UCSD-AML1 (cell line): ENCODE measurements at regions not wholly inside any gene's neighbourhood (a gene's known extent, or its start where the extent isn't known, plus 50 kb on each side); places are given as distances from the start of the nearest gene placed in this dataset.
"Not testable (repeated sequence)": the region's sequence is repeated elsewhere in the genome, so short reads cannot be mapped to it uniquely, and the experiment has no call there.

Experiments
- DNase-seq: peaks from one replicate; lab custom pipeline; 2025; ENCODE audit not compliant: unreplicated experiment; lab: John Stamatoyannopoulos, UW

DNA sequence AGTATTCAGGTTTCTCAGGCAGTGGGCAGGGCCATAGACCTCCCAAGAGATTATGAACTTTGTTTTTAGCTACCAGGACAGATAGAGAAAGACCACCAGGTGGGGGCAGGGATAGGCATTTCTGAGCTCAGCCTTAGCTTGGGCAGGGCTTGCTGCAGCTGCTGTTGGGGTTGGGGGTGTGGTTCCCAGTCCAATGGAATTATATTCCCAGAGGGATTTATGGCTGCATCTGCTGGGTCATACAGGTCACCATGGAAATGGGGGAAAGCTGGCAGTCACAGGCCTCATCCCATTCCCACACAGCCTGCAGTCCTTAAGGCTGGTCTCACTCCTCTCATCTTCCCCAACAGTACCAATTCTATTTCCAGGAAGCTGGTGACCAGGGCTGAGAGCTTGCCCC is 144.6 kb upstream of the ZPLD1 start:
- no peak for DNase-seq

DNA sequence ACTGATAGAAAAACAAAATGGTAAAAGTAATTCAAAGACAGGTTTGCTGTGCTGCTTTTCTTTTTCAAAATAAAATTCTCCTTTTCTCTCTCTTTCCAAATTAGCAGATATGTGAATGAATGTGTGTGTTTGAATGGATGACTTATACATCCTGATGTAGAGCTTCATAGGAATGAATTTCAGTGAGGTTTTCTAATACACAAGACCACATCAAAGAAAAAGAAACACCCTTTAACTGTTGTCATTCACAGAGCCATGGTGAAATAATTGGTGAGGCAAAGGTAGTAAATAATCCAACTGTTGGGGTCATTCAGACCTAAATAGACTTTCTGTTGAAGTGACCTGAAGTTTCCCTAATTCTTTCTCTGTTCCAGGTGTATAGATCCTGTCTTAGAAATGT is 139.1 kb upstream of the ZPLD1 start:
- no peak for DNase-seq

DNA sequence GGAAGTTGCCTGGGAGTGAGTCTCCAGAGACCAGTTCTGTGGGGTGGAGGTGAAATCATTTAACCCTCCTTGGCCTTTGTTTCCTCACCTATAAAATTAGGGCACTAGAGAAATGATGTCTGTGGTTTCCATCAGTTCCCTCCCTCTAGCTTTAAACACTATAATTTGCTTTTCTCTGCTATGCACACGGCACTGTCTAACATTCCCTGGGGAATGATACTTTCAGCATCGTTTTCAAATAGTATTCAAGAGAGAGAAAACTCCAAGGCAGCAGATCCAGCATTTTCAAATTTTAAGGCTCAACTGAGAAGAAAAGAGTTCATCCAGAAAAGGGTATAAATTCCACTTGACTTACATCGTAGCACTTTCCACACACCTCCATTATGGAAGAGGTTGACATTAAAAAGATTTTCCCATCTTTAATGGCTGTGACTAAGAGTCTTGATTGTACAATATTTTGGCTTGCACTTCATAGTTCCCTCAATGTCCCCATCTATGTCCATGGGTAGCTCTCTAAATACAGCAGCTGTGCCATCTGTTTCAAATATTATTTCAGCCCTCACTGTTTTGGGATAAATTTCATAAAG is 137.7 kb upstream of the ZPLD1 start:
- DNase-seq: no peak

DNA sequence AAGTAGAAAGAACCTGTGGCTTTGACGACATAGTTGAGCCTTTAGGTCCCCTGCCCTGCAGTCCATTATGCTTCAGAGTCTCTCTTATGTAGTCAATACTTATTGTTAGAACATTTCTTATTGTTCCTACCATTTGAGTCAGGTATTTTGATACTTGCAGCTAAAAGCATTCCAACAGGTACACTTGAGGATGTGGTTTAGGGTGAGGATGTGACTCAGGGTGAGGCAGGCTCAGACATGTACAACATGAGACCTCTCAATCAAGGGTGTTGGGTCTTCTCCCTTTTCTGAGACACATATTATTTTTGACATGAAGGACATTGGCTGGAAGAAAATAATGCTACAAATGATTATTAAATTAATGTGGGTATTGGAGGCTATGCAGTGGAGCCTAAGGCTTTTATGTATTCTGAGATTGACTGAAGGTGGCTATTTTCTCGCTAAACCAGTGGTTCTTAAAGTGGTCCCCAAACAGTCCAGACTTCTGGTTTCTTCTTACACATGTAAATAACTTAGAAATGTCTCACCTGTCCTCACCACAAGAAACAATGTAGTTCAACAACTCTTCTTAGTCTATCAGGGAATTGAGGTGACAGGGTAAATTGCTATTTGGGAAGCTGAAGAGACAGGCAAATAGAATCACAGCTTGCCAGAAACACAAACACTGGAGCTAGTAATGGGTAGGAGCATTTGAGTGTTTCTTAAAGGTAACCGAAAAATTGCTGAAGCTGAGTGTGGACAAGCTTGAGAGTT is 135.5 kb upstream of the ZPLD1 start:
- DNase-seq: no peak

DNA sequence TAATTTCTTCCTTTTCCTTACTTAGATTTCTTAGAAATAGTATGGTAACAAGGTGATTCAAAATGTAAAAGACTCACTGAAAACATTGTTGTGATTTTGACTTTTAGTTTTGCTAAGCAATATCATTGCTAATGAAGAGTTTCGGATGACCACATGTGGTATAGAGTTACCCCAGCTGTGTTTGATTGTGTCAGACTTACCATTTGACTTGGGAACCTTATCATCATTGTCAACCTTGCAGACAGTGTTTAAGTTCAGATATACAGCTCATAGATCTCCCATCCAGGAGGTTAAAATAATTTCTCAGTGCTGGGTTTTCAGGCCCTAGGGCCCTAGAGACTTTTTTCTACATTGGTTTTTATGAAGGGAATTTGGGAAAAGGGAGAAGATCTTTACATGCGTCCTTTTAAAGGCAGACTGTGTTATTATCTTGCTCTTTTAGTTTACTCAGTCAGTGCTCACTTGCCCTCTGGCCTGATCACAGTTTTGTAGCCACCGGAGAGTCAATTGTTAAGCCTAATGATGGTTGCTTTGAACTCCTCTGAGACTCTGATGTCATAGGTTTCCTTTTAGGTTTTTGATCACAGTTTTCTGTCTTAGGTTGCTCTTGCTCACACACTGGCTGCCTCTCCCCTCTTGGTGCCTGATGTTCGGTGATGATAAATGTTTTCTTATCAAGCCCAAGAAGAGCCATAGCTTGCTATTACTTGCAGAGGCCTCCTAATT is 133.5 kb upstream of the ZPLD1 start:
- no peak for DNase-seq

DNA sequence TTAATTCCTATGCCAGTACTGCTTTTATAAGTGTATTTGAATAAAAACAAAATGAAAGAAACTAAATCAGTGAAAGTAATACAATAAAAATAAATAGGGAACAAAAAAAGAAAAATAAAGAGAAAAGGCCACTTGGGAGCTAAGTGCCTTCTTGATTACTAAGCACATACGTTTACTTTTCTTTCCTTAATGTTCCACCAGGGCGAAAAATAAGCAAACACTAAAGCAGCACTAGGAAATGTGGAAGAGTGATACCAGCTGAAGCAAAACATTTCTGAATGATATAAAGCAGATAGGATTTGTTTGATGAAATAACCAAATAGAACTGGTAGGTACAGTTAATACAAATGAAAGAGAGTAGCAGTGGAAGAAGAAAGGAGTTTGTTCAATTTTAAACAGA is 132.8 kb upstream of the ZPLD1 start:
- DNase-seq: no peak

DNA sequence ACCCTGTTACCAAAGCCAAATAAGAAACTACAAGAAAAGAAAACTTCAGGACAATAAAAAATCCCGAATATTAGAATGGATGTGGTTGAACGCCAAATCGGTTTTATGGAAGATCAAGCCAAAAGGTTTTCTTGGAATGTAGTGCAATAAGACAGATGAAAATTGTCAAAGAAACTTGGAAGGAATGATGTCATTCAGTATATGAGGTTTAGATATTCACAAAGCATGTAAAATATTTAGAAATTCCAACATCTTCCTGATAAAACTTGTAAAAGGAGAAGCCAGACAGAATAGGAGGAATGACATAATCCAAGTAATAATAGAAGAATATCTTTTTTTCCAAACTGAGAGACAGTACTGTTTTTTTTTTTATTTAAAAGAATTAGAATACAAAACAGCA is 130.3 kb upstream of the ZPLD1 start:
- no peak for DNase-seq

DNA sequence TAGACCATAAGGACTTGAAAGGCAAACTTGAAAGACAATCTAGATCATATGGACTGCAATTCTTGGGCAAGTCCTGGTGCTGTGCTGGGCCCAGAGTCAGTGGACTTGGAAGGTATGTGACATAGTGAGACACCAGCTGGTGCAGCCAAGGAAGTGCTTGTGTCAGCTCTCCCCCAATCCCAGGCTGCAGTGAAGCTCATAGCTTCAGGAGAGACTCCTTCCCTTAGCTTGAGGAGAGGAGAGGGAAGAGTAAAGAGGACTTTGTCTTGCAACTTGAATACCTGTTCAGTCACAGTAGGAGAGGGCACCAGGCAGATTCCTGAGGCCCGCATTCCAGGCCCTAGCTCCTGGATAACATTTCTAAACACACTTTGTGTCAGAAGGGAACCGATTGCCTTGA is 127.4 kb upstream of the ZPLD1 start:
- no peak for DNase-seq

DNA sequence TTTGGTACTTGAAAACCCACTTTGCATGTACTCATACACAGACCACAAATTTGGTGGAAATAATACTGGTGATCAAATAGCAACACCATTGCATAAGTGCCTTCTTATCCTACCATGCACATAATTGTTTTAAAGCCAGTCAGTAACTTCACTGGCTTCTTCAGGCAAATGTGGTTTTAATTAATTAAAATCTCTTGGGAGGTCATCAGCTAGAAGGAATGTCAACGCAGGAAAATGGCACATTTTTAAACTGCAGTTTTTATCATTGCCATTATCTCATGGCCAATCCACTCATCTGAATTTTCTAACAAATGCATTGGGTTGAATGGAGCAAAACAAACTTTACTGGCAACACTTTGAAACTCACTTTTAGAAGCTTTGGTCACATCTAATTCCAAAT is 105.7 kb upstream of the ZPLD1 start:
- DNase-seq: no peak

DNA sequence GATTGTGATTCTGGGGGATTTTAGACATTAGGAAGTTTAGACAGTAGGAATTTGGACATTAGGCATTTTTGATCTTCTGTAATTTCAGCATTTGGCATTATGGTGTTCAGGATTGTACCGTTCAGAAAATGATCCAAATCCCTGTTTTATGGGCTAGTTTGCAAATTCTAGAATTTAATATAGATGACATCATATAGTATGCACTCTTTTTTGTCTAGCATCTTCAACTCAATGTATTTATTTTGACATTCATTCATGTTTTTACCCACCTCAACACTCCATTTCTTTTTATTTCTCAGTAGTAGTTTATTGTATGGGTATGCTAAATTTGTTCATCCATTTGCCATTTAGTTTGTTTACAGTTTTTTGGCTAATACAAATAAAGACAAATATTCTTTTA is 105.3 kb upstream of the ZPLD1 start:
- no peak for DNase-seq

DNA sequence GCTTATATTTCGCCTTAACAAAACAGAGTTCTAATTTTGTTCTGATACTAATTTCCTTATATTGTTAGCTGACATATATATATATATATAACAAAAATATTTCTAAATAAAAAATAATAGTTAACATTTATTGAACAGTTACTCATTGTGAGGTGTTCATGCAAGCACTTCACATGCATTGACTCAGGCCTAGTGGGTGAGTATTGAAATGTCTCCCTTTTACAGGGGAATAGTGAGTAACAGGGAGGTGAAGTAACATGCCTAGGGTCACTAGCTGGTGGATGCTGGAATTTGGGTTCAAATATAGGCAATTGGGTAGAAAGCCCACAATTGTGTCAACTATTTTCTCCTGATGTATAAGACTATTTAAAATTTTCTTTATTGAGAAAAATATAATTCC is 102.6 kb upstream of the ZPLD1 start:
- no peak for DNase-seq

DNA sequence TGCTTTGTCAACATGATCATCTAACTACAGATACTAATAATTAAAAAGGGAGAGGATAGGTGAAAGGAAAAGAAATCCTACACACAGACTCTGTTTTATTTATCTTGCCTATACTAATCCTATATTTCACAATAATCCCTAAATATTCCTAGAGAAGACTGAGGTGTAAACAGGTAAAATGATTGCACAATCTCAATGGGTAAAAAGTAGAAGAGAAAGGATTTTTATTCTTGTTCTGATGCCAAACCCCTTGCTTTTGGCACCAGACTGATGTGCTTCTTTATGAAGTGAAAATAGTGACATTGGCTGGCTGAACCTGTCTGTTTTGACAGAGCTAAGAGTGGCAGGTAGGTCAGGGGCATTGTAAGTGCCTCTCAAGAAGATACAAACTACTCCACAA is 101.9 kb upstream of the ZPLD1 start:
- DNase-seq: no peak

DNA sequence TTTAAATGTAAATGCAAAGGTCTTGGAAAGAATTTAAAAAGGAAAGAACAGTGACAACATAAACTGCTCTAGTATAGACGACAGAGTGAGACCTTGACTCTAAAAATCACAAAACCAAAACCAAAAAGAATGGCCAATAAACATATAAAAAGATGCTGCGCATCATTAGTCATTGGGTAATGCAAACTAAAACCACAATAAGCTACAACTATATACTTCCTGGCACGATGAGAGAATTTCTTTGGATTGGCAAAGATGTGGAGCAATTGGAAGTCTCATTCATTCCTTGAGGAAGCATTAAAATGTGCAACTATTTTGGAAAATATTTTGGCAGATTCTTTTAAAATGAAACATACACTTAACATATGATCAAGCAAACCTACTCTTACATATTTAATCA is 98.7 kb upstream of the ZPLD1 start:
- DNase-seq: no peak

DNA sequence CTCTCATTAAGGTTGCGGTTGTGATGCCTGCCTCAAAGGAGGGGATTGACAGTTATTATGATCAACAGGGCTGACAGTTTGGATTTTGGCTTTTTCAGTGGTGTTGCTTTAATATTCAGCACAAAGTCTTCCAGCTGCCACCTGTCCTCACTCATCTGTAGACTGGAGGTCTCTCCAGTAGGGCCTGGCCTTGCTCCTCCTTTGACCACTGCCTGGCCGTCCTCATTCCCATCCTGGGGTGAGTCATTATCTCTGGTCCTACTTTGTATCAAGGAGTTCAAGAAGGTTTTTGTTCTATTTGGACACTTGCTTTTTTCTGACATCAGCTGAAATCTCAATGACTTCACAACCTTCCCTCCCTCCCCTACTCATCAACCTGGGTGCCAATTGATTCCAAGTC is 95.1 kb upstream of the ZPLD1 start:
- no peak for DNase-seq

DNA sequence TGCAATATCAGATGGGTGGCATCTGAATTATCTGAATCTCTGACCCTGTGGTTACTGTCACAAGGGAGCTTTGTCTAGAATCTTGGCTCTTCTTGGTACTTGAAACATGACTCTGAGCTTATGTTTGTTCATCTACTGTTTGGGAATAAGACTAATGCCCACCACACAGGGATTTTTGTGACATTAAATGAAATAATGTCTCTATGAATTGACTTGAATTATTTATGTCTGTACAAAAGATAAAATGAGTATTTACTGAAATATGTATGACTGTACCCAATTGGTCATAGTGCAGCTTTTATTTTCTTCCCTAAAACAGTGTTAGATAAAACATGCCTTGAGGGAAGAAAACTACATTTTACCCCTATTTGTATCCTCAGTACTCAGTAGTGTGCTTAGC is 87.9 kb upstream of the ZPLD1 start:
- DNase-seq: no peak

DNA sequence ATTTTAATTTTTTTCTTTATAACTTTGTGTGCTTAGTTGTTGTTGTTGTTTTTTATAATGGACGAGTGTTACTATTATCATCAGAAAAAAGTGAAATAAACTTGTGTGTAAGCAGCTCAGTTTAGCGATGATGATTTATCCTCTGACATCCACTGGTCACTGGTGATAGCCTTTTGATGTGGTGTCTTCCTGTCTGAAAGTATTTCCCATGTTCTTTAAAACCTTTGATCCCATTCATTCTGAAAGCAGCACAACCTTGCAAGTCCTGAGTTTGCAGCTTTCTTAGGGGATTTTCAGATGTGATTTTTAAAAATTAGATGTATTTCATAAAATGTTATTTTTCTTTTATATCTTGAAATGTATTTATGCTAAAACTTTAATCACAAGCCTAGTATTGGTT is 85.9 kb upstream of the ZPLD1 start:
- no peak for DNase-seq

DNA sequence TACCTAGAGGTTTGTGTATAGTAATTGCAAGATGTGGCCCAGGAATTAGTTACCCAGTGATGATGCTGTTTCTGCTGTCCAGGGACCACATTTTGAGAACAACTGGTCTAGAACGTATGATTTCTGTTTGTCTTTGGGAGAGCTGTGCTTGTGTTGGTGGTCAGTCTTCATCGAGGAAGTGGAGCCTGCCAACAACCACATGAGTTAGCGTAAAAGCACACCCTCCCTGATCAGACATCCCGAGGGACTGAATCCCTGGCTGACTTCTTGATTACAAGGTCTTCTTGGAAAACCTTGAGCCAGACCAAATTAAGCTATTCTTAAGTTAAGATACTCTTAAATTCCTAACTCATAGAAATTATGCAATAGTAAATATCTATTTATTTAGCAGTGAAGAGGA is 81.7 kb upstream of the ZPLD1 start:
- no peak for DNase-seq

DNA sequence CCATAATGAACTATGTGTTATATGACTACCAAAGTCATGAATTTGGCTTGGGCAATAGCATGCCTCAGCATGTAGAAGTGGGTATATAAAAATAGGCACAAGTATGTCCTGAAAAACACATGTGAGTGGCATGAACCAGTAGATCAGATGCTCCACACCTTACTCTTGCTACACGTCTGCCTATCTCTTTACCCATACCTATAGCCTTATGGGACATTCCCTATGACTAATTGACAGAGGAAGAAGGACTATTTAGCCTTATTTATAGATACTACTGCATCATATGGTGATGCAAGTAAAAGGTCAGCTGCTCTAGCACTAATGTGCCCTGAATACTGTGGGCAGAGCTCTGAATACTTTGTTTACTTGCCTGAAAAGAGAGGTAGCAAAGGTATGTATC is 81.0 kb upstream of the ZPLD1 start:
- no peak for DNase-seq

DNA sequence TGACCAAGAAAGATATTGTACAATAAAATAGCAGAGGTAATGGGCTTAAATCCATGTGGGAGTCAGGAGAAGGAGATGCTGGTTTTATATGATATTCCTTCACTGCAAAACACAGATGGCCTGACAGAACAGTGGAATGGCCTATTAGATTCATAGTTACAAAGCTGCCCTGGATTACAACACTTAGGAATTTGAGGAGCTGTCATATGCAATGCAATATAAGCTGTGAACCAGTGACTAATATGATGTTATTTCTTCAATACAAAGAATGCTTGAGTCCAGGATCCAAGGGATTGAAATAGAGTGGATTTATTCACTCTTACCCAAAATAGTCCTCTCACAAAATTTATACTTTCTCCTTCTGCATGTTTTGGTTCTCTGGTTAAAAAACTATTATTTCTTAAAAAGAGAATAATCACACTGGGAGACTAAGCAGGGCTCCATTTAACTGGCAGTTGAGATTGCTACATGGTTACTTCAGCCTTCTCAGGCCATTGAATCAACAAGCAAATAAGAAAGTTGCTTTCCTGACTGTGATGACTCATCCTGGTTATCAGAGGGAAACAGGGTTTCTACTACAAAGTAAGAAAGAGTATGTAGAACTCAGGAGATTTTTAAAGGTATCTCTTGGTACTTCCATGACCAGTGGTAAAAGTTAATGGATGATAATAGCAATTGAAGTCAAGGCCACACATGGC is 79.8 kb upstream of the ZPLD1 start:
- DNase-seq: no peak

DNA sequence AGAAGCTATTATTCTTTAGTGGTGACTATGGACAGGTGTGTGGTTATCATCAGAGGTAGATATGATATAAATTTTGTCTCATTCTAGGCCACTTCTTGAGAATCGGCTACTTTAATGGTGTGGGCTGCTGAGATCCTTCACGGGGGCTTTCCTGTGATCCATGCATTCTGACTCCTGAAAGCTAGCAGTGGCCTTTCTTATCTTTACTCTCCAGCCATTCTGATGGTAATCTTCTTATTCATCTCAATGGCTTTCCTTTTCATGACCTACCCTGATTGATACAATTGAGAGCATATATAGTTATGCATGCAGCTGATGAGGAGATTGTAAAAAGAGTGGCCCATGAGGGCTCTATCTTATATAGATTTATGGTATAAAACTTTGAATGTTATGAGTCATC is 78.3 kb upstream of the ZPLD1 start:
- DNase-seq: no peak

DNA sequence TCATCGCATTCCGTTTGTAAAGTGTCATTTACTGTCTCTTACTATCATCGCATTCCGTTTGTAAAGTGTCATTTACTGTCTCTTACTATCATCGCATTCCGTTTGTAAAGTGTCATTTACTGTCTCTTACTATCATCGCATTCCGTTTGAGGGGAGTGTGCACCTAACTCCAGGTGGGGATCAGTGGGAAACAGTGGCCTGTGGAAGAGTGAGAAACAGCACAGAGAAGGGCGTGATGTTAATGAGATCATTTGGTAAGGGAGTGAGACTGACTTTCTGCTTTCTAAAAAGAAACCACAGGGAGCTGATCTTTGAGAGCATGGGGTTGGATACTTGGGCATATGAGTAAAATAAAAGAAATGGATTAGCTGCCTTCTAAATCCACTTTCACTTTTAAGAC is 77.5 kb upstream of the ZPLD1 start:
- not testable (repeated sequence) for DNase-seq
